A549 (cell line): ENCODE measurements at regions not wholly inside any gene's neighbourhood (a gene's known extent, or its start where the extent isn't known, plus 50 kb on each side); places are given as distances from the start of the nearest gene placed in this dataset.

Experiments used
- ATAC-seq, 2 experiments: fragments of 200-7000 bp in 1 of 2; fragments of >200 bp in 1 of 2; cut with Nextera tagmentation in 1 of 2; cut with Tn5 transposase in 1 of 2; 3 replicates each; pipeline versions ENCODE4 v1.8.0 to v1.9.1; 2018 to 2020; ENCODE audit warnings: mild to moderate bottlenecking in 1 of 2, moderate library complexity in 1 of 2
- CTCF ChIA-PET: fragments of 300-600 bp; sonication (Branson Sonifier 250); formaldehyde crosslinking; extraction: SDS; loops from one replicate; lab custom pipeline; 2021; ENCODE audit warnings: antibody characterized with exemption, inconsistent platforms; lab: Yijun Ruan, JAX
- POLR2A ChIA-PET: fragments of 350-600 bp; formaldehyde crosslinking; extraction: SDS; loops from one replicate; lab custom pipeline; 2021; ENCODE audit warnings: antibody characterized with exemption, inconsistent platforms; lab: Yijun Ruan, JAX
- DNase-seq, 2 experiments: peaks; one replicate each; pipeline versions ENCODE4 v3.0.0 to v3.0.0-alpha.2; 2011 to 2016; ENCODE audit warnings: low read depth in 1 of 2, low spot score in 1 of 2
- FAIRE-seq: peaks from 2 replicates; lab custom pipeline; 2011; peaks lifted over from hg19 to GRCh38; lab: Jason Lieb, UNC
- H3K27ac ChIP-seq, 2 experiments: fragments of >200 bp; sonication (Bioruptor Twin); formaldehyde crosslinking; 3 replicates each; pipeline ENCODE4 v1.5.1; 2016 to 2017
- H3K4me1 ChIP-seq: fragments of >200 bp; sonication (Bioruptor Twin); formaldehyde crosslinking; 3 replicates; pipeline ENCODE4 v1.6.1; 2016
- H3K4me2 ChIP-seq: fragments of >200 bp; sonication (Bioruptor Twin); formaldehyde crosslinking; 3 replicates; pipeline ENCODE4 v1.6.1; 2016
- H3K4me3 ChIP-seq: fragments of >200 bp; sonication (Bioruptor Twin); formaldehyde crosslinking; 3 replicates; pipeline ENCODE4 v1.5.1; 2016
- H3K9me3 ChIP-seq: fragments of >200 bp; sonication (Bioruptor Twin); formaldehyde crosslinking; 3 replicates; pipeline ENCODE4 v1.6.1; 2016
- CBX8 ChIP-seq: fragments of 200-600 bp; sonication (generic); IDR thresholded peaks from 2 replicates; pipeline ENCODE4 v1.6.1; 2016
- CEBPB ChIP-seq, 2 experiments: fragments of >200 bp in 1 of 2; sonication (Bioruptor Twin) in 1 of 2; formaldehyde crosslinking in 1 of 2; IDR thresholded peaks; 2 replicates each; pipeline ENCODE4 v1.6.1; 2012 to 2016
- EHMT2 ChIP-seq: fragments of 200-600 bp; sonication (generic); IDR thresholded peaks from 2 replicates; pipeline ENCODE4 v1.6.1; 2016; ENCODE audit warnings: antibody characterized with exemption, low read depth, mild to moderate bottlenecking, moderate library complexity
- EP300 ChIP-seq, 2 experiments: fragments of >200 bp; sonication (Bioruptor Twin); formaldehyde crosslinking; IDR thresholded peaks; 2 replicates in 1 of 2; 3 replicates in 1 of 2; pipeline ENCODE4 v1.6.1; 2016 to 2017
- HDAC2 ChIP-seq: fragments of 200-600 bp; sonication (generic); IDR thresholded peaks from 2 replicates; pipeline ENCODE4 v1.6.1; 2016
- HOXA7 ChIP-seq: fragments of 250-450 bp; sonication (Bioruptor Pico); IDR thresholded peaks from 2 replicates; pipeline ENCODE4 v1.5.0; 2020; ENCODE audit warnings: mild to moderate bottlenecking, moderate library complexity
- HOXB13 ChIP-seq: fragments of 250-450 bp; sonication (Bioruptor Pico); IDR thresholded peaks from 2 replicates; pipeline ENCODE4 v1.5.0; 2020; ENCODE audit warnings: low read depth, mild to moderate bottlenecking, moderate library complexity
- JUNB ChIP-seq: fragments of >200 bp; sonication (Bioruptor Twin); formaldehyde crosslinking; IDR thresholded peaks from 2 replicates; pipeline ENCODE4 v1.6.1; 2016
- KDM1A ChIP-seq: fragments of 200-600 bp; sonication (generic); IDR thresholded peaks from 2 replicates; pipeline ENCODE4 v1.6.1; 2016; ENCODE audit warnings: low read depth, mild to moderate bottlenecking
- MAFK ChIP-seq: fragments of 450-650 bp; IDR thresholded peaks from 2 replicates; pipeline ENCODE4 v1.6.1; 2014; ENCODE audit not compliant: partially characterized antibody
- MAZ ChIP-seq: fragments of 150-350 bp; IDR thresholded peaks from 2 replicates; pipeline ENCODE4 v1.6.1; 2014; ENCODE audit warnings: antibody characterized with exemption, low read depth, low read length, borderline replicate concordance
- NFE2L2 ChIP-seq: fragments of 150-350 bp; conservative IDR thresholded peaks from 2 replicates; pipeline ENCODE4 v1.6.1; 2014; ENCODE audit warnings: low read length
- POLR2AphosphoS2 ChIP-seq: conservative IDR thresholded peaks from 2 replicates; pipeline ENCODE4 v1.6.1; 2012; ENCODE audit warnings: low read length, improper control_type of control experiment, inconsistent platforms
- RARB ChIP-seq: fragments of 250-450 bp; sonication (Bioruptor Pico); IDR thresholded peaks from 2 replicates; pipeline ENCODE4 v1.8.0; 2021; ENCODE audit warnings: mild to moderate bottlenecking, moderate library complexity
- RFX5 ChIP-seq: fragments of 450-650 bp; IDR thresholded peaks from 2 replicates; pipeline ENCODE4 v1.7.1; 2014; ENCODE audit warnings: antibody characterized with exemption, mild to moderate bottlenecking, moderate library complexity
- RNF2 ChIP-seq: fragments of 200-600 bp; sonication (generic); IDR thresholded peaks from 2 replicates; pipeline ENCODE4 v1.6.1; 2016; ENCODE audit warnings: low read depth, mild to moderate bottlenecking, antibody characterized with exemption, moderate library complexity, borderline replicate concordance
- TP53 ChIP-seq: fragments of 250-450 bp; sonication (Bioruptor Pico); IDR thresholded peaks from 2 replicates; pipeline ENCODE4 v1.5.0; 2021; ENCODE audit warnings: mild to moderate bottlenecking, moderate library complexity
- whole genome bisulfite sequencing: methylation state at CpG from one replicate; pipeline ENCODE4 v1.1.6; 2017; ENCODE audit errors: missing lambda C conversion rate; 5-methylcytosine and 5-hydroxymethylcytosine counted together
- TF ChIP-seq, protein P1 (sequence below): fragments of >200 bp; sonication (Bioruptor Twin); formaldehyde crosslinking; IDR thresholded peaks from 3 replicates; pipeline ENCODE4 v1.5.1; 2016
- TF ChIP-seq, protein P2 (sequence below): IDR thresholded peaks from 2 replicates; pipeline ENCODE4 v1.6.1; 2012
- TF ChIP-seq, protein P3 (sequence below): fragments of 200-600 bp; sonication (generic); IDR thresholded peaks from 2 replicates; pipeline ENCODE4 v1.6.1; 2016; ENCODE audit warnings: antibody characterized with exemption, mild to moderate bottlenecking, moderate library complexity
- TF ChIP-seq, protein P4 (sequence below): fragments of >200 bp; sonication (Bioruptor Twin); formaldehyde crosslinking; IDR thresholded peaks from 2 replicates; pipeline ENCODE4 v1.6.1; 2016
- TF ChIP-seq, protein P5 (sequence below): IDR thresholded peaks from 2 replicates; pipeline ENCODE4 v1.6.1; 2012
- TF ChIP-seq, protein P6 (sequence below): fragments of 250-450 bp; sonication (Bioruptor Pico); IDR thresholded peaks from 2 replicates; pipeline ENCODE4 v1.5.0; 2020; ENCODE audit warnings: low read depth, mild to moderate bottlenecking, moderate library complexity
- TF ChIP-seq, protein P7 (sequence below): fragments of 450-650 bp; IDR thresholded peaks from 2 replicates; pipeline ENCODE4 v1.6.1; 2014; ENCODE audit warnings: antibody characterized with exemption

DNA sequence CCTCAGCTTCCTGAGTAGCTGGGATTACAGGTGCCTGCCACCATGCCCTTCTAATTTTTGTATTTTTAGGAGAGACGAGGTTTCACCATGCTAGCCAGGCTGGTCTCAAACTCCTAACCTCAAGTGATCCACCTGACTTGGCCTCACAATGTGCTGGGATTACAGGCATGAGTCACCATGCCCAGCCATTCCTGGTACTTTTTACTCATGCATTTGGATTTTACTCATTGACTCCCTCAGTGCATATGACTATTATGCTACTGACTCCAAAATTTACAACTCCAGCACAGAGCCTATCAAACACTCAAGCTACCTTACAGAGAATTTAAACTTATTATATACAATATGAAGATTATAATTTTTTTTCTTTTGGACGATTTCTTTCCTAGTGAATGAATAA is 199.9 kb downstream of the CXXC4 start:
- H3K4me1 ChIP-seq, result no peaks in the 10 kb centered on the region
- 0% methylated on average over 2 of the region's 2 CpGs for WGBS
- FAIRE-seq (no peak), ATAC-seq (no peak), DNase-seq (no peak)
- CTCF ChIA-PET, result no interaction called here
- no peak overlapping the region for H3K4me3 ChIP-seq
- H3K4me2 ChIP-seq, result no peak overlapping the region
- H3K27ac ChIP-seq, result no peak overlapping the region
- POLR2A ChIA-PET, result no interaction called here
- TF ChIP-seq MAZ (no peak), RARB (CRISPR knock-in tag) (no peak), RFX5 (no peak), EHMT2 (no peak), CEBPB (IDR thresholded peaks at IDR 0.05) (no peak), RNF2 (no peak), NFE2L2 (no peak), MAFK (no peak), HOXA7 (CRISPR knock-in tag) (no peak), EP300 (IDR thresholded peaks at IDR 0.05) (no peak), HDAC2 (no peak), KDM1A (no peak)
- TF ChIP-seq, protein P1, sequence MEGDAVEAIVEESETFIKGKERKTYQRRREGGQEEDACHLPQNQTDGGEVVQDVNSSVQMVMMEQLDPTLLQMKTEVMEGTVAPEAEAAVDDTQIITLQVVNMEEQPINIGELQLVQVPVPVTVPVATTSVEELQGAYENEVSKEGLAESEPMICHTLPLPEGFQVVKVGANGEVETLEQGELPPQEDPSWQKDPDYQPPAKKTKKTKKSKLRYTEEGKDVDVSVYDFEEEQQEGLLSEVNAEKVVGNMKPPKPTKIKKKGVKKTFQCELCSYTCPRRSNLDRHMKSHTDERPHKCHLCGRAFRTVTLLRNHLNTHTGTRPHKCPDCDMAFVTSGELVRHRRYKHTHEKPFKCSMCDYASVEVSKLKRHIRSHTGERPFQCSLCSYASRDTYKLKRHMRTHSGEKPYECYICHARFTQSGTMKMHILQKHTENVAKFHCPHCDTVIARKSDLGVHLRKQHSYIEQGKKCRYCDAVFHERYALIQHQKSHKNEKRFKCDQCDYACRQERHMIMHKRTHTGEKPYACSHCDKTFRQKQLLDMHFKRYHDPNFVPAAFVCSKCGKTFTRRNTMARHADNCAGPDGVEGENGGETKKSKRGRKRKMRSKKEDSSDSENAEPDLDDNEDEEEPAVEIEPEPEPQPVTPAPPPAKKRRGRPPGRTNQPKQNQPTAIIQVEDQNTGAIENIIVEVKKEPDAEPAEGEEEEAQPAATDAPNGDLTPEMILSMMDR, result no peak
- TF ChIP-seq, protein P2, sequence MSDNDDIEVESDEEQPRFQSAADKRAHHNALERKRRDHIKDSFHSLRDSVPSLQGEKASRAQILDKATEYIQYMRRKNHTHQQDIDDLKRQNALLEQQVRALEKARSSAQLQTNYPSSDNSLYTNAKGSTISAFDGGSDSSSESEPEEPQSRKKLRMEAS, result no peak
- TF ChIP-seq, protein P3, sequence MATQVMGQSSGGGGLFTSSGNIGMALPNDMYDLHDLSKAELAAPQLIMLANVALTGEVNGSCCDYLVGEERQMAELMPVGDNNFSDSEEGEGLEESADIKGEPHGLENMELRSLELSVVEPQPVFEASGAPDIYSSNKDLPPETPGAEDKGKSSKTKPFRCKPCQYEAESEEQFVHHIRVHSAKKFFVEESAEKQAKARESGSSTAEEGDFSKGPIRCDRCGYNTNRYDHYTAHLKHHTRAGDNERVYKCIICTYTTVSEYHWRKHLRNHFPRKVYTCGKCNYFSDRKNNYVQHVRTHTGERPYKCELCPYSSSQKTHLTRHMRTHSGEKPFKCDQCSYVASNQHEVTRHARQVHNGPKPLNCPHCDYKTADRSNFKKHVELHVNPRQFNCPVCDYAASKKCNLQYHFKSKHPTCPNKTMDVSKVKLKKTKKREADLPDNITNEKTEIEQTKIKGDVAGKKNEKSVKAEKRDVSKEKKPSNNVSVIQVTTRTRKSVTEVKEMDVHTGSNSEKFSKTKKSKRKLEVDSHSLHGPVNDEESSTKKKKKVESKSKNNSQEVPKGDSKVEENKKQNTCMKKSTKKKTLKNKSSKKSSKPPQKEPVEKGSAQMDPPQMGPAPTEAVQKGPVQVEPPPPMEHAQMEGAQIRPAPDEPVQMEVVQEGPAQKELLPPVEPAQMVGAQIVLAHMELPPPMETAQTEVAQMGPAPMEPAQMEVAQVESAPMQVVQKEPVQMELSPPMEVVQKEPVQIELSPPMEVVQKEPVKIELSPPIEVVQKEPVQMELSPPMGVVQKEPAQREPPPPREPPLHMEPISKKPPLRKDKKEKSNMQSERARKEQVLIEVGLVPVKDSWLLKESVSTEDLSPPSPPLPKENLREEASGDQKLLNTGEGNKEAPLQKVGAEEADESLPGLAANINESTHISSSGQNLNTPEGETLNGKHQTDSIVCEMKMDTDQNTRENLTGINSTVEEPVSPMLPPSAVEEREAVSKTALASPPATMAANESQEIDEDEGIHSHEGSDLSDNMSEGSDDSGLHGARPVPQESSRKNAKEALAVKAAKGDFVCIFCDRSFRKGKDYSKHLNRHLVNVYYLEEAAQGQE, result no peak
- no peaks in the 10 kb centered on the region for H3K9me3 ChIP-seq

DNA sequence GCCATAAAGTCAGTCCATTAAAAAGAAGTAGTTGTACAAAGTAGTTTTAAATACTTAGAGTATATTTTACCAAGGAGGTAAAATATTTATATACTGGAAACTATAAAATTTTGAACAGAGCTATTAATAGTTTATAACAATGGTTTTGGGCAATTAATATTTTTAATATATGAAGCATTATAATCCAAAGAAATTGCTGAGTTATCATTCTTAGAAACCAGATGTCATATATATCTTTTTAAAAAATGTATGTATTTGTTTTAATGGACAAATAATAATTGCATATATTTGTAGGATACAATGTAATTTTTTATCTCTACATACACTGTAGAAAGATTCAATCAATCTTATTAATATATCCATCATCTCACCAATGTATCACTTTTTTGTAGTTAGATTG is 207.8 kb downstream of the CXXC4 start:
- FAIRE-seq, result no peak
- no peak for DNase-seq
- POLR2A ChIA-PET, result no interaction called here
- Histone ChIP-seq H3K4me2 (no peak overlapping the region), H3K4me1 (no peaks in the 10 kb centered on the region), H3K4me3 (no peak overlapping the region), H3K9me3 (no peaks in the 10 kb centered on the region), H3K27ac (no peak overlapping the region)
- ATAC-seq, result no peak
- TF ChIP-seq JUNB (no peak), HOXB13 (CRISPR knock-in tag) (no peak), MAFK (peak; percentile 35)
- CTCF ChIA-PET, result no interaction called here

DNA sequence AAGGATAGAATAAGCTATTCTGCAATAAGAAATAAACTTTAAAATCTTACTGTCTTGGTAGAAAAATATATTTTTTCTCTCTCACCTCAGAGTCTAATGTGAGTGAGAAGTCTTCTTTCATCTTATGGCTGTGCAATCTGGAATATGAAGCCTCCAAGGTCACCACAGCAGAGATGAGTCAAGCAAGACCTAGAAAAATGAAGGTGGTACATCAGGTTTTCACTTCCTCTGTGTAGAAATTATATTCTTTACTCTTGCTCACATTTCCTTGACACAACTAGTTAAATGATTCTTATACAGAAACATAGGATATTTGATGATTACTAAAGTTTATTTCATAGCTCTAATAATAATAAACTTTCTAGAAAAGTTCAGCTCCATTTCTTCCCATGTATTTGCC is 211.4 kb downstream of the CXXC4 start:
- Histone ChIP-seq H3K4me1 (no peaks in the 10 kb centered on the region), H3K4me2 (no peak overlapping the region), H3K27ac (no peak overlapping the region), H3K9me3 (no peaks in the 10 kb centered on the region), H3K4me3 (no peak overlapping the region)
- ChIA-PET POLR2A (no interaction called here), CTCF (no interaction called here)
- DNase-seq (no peak), FAIRE-seq (no peak), ATAC-seq (no peak)
- TF ChIP-seq, protein P4, sequence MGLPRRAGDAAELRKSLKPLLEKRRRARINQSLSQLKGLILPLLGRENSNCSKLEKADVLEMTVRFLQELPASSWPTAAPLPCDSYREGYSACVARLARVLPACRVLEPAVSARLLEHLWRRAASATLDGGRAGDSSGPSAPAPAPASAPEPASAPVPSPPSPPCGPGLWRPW, result no peak
- TF ChIP-seq, protein P5, sequence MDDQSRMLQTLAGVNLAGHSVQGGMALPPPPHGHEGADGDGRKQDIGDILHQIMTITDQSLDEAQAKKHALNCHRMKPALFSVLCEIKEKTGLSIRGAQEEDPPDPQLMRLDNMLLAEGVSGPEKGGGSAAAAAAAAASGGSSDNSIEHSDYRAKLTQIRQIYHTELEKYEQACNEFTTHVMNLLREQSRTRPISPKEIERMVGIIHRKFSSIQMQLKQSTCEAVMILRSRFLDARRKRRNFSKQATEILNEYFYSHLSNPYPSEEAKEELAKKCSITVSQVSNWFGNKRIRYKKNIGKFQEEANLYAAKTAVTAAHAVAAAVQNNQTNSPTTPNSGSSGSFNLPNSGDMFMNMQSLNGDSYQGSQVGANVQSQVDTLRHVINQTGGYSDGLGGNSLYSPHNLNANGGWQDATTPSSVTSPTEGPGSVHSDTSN, result no peak
- TF ChIP-seq CBX8 (no peak), POLR2AphosphoS2 (no peak), TP53 (no peak), CEBPB (IDR thresholded peaks at IDR 0.05) (no peak), HOXB13 (CRISPR knock-in tag) (no peak), RFX5 (no peak)
- TF ChIP-seq, protein P1, result no peak
- TF ChIP-seq, protein P6, sequence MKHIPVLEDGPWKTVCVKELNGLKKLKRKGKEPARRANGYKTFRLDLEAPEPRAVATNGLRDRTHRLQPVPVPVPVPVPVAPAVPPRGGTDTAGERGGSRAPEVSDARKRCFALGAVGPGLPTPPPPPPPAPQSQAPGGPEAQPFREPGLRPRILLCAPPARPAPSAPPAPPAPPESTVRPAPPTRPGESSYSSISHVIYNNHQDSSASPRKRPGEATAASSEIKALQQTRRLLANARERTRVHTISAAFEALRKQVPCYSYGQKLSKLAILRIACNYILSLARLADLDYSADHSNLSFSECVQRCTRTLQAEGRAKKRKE (CRISPR knock-in tag), result no peak
- TF ChIP-seq, protein P7, sequence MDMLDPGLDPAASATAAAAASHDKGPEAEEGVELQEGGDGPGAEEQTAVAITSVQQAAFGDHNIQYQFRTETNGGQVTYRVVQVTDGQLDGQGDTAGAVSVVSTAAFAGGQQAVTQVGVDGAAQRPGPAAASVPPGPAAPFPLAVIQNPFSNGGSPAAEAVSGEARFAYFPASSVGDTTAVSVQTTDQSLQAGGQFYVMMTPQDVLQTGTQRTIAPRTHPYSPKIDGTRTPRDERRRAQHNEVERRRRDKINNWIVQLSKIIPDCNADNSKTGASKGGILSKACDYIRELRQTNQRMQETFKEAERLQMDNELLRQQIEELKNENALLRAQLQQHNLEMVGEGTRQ, result no peak
